ENCODE measurements at regions not wholly inside any gene's neighbourhood (a gene's known extent, or its start where the extent isn't known, plus 50 kb on each side); places are given as distances from the start of the nearest gene placed in this dataset.
"Not testable (repeated sequence)": the region's sequence is repeated elsewhere in the genome, so short reads cannot be mapped to it uniquely, and the experiment has no call there.

GRCh38 chr3:28575746-28576613 lies 227.4 kb upstream of the AZI2 start:
- no peak for DNase-seq (ENCODE audit: low read depth)

- DNase-seq (ENCODE audit: low read depth): no peak
These were observed 228.1 kb upstream of the AZI2 start for GRCh38 chr3:28576614-28577200.

GRCh38 chr3:28577941-28578500 lies 229.4 kb upstream of the AZI2 start:
- no peak for DNase-seq (ENCODE audit: low read depth)

- no peak for DNase-seq (ENCODE audit: low read depth)
These were observed 237.7 kb upstream of the AZI2 start for GRCh38 chr3:28586325-28586724.

- no peak for DNase-seq (ENCODE audit: low read depth)
These were observed 239.1 kb upstream of the AZI2 start for GRCh38 chr3:28587723-28588122.

- no peak for DNase-seq (ENCODE audit: low read depth)
These were observed 241.6 kb upstream of the AZI2 start for GRCh38 chr3:28590216-28590615.

- DNase-seq (ENCODE audit: low read depth): no peak
These were observed 242.2 kb upstream of the AZI2 start for GRCh38 chr3:28590860-28591259.

GRCh38 chr3:28595372-28595771 lies 246.7 kb upstream of the AZI2 start:
- DNase-seq (ENCODE audit: low read depth): no peak

- no peak for DNase-seq (ENCODE audit: low read depth)
These were observed 248.8 kb upstream of the AZI2 start for GRCh38 chr3:28597452-28597851.

- DNase-seq (ENCODE audit: low read depth): no peak
These were observed 249.5 kb upstream of the AZI2 start for GRCh38 chr3:28598165-28598564.

- no peak for DNase-seq (ENCODE audit: low read depth)
These were observed 252.7 kb upstream of the AZI2 start for GRCh38 chr3:28601291-28601690.

GRCh38 chr3:28606283-28606682 lies 257.7 kb upstream of the AZI2 start:
- no peak for DNase-seq (ENCODE audit: low read depth)

- no peak for DNase-seq (ENCODE audit: low read depth)
These were observed 263.6 kb upstream of the AZI2 start for GRCh38 chr3:28612232-28612631.

GRCh38 chr3:28613511-28614106 lies 265.0 kb upstream of the AZI2 start:
- DNase-seq (ENCODE audit: low read depth): no peak

GRCh38 chr3:28615071-28615470 lies 266.4 kb upstream of the AZI2 start:
- no peak for DNase-seq (ENCODE audit: low read depth)

- no peak for DNase-seq (ENCODE audit: low read depth)
These were observed 267.3 kb upstream of the AZI2 start for GRCh38 chr3:28615971-28616370.

GRCh38 chr3:28617821-28618220 lies 269.2 kb upstream of the AZI2 start:
- no peak for DNase-seq (ENCODE audit: low read depth)

- DNase-seq (ENCODE audit: low read depth): no peak
These were observed 274.5 kb upstream of the AZI2 start for GRCh38 chr3:28623106-28623505.

- DNase-seq (ENCODE audit: low read depth): no peak
These were observed 275.5 kb upstream of the AZI2 start for GRCh38 chr3:28624084-28624483.

GRCh38 chr3:28627843-28628242 lies 279.2 kb upstream of the AZI2 start:
- DNase-seq (ENCODE audit: low read depth): not testable (repeated sequence)

- DNase-seq (ENCODE audit: low read depth): no peak
These were observed 285.4 kb upstream of the AZI2 start for GRCh38 chr3:28634019-28634418.

GRCh38 chr3:28637742-28638141 lies 289.1 kb upstream of the AZI2 start:
- DNase-seq (ENCODE audit: low read depth): no peak

- no peak for DNase-seq (ENCODE audit: low read depth)
These were observed 296.5 kb upstream of the AZI2 start for GRCh38 chr3:28645149-28645548.
